Embryonic facial prominence (tissue), 1 donor: ENCODE measurements at regions not wholly inside any gene's neighbourhood (a gene's known extent, or its start where the extent isn't known, plus 50 kb on each side); places are given as distances from the start of the nearest gene placed in this dataset.
A peak's percentile ranks its signal among the peaks of the same experiment; 100 is the strongest.
"Not testable (repeated sequence)": the region's sequence is repeated elsewhere in the genome, so short reads cannot be mapped to it uniquely, and the experiment has no call there.

Source experiments
- DNase-seq: peaks from one replicate; pipeline ENCODE4 v3.0.0-alpha.2; 2016; ENCODE audit errors: extremely low spot score

- DNase-seq: no peak
Observed at GRCh38 chr1:79530476-79530875, 523.9 kb upstream of the ADGRL4 start.

GRCh38 chr1:79530055-79530454, 523.5 kb upstream of the ADGRL4 start:
- DNase-seq: no peak

GRCh38 chr1:79524126-79524525, 517.6 kb upstream of the ADGRL4 start:
- no peak for DNase-seq

GRCh38 chr1:79519084-79519760, 512.7 kb upstream of the ADGRL4 start:
- DNase-seq: no peak

- DNase-seq: no peak
Observed at GRCh38 chr1:79517470-79518224, 511.1 kb upstream of the ADGRL4 start.

GRCh38 chr1:79507770-79508169, 501.2 kb upstream of the ADGRL4 start:
- no peak for DNase-seq

- DNase-seq: no peak
Observed at GRCh38 chr1:79501153-79501552, 494.6 kb upstream of the ADGRL4 start.

- DNase-seq: no peak
Observed at GRCh38 chr1:79499541-79499940, 493.0 kb upstream of the ADGRL4 start.

GRCh38 chr1:79497193-79497773, 490.8 kb upstream of the ADGRL4 start:
- DNase-seq: peak; percentile 21

- no peak for DNase-seq
Observed at GRCh38 chr1:79496129-79496528, 489.6 kb upstream of the ADGRL4 start.

GRCh38 chr1:79493702-79494101, 487.2 kb upstream of the ADGRL4 start:
- not testable (repeated sequence) for DNase-seq

- DNase-seq: not testable (repeated sequence)
Observed at GRCh38 chr1:79488572-79489121, 482.1 kb upstream of the ADGRL4 start.

GRCh38 chr1:79478728-79479373, 472.3 kb upstream of the ADGRL4 start:
- no peak for DNase-seq

GRCh38 chr1:79478160-79478559, 471.6 kb upstream of the ADGRL4 start:
- DNase-seq: no peak

- no peak for DNase-seq
Observed at GRCh38 chr1:79472067-79472656, 465.6 kb upstream of the ADGRL4 start.

GRCh38 chr1:79469139-79469538, 462.6 kb upstream of the ADGRL4 start:
- DNase-seq: no peak

GRCh38 chr1:79460773-79461436, 454.4 kb upstream of the ADGRL4 start:
- no peak for DNase-seq

GRCh38 chr1:79457562-79458224, 451.2 kb upstream of the ADGRL4 start:
- DNase-seq: no peak

- DNase-seq: no peak
Observed at GRCh38 chr1:79448426-79448825, 441.9 kb upstream of the ADGRL4 start.

GRCh38 chr1:79441238-79441637, 434.7 kb upstream of the ADGRL4 start:
- DNase-seq: no peak

GRCh38 chr1:79437540-79437939, 431.0 kb upstream of the ADGRL4 start:
- DNase-seq: no peak
